22Rv1 (cell line): ENCODE measurements at regions not wholly inside any gene's neighbourhood (a gene's known extent, or its start where the extent isn't known, plus 50 kb on each side); places are given as distances from the start of the nearest gene placed in this dataset.

Experiments used
- ZFX ChIP-seq: fragments of 450-650 bp; IDR thresholded peaks from 2 replicates; pipeline ENCODE4 v1.6.1; 2017; ENCODE audit warnings: antibody characterized with exemption, borderline replicate concordance
- TF ChIP-seq, protein P1 (sequence below): fragments of 450-650 bp; IDR thresholded peaks from 2 replicates; pipeline ENCODE4 v1.5.1; 2017; ENCODE audit warnings: mild to moderate bottlenecking

DNA sequence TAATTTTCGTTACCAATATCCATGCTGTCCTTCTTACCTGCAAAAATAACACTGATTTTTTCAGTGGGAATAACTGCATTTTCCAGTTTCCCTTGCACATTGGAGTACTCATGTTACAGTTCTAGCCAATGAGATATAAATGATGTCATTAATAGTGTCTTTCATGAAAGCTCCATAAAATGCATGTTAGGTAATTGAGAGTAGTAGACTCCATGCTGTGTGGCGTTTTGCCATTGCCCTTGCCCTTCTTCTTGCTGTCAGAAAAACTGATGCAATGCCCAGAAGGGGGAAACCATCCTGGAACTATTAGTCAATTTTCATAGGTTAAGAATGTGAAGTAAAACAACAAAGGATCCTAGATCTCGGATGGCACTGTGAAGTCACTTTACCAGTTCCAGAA, 1765.3 kb downstream of the EFNA5 start:
- TF ChIP-seq, protein P1, sequence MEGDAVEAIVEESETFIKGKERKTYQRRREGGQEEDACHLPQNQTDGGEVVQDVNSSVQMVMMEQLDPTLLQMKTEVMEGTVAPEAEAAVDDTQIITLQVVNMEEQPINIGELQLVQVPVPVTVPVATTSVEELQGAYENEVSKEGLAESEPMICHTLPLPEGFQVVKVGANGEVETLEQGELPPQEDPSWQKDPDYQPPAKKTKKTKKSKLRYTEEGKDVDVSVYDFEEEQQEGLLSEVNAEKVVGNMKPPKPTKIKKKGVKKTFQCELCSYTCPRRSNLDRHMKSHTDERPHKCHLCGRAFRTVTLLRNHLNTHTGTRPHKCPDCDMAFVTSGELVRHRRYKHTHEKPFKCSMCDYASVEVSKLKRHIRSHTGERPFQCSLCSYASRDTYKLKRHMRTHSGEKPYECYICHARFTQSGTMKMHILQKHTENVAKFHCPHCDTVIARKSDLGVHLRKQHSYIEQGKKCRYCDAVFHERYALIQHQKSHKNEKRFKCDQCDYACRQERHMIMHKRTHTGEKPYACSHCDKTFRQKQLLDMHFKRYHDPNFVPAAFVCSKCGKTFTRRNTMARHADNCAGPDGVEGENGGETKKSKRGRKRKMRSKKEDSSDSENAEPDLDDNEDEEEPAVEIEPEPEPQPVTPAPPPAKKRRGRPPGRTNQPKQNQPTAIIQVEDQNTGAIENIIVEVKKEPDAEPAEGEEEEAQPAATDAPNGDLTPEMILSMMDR, result no peak
- no peak for TF ChIP-seq ZFX
